GM19240 (cell line): ENCODE measurements at regions not wholly inside any gene's neighbourhood (a gene's known extent, or its start where the extent isn't known, plus 50 kb on each side); places are given as distances from the start of the nearest gene placed in this dataset.
"Not testable (repeated sequence)": the region's sequence is repeated elsewhere in the genome, so short reads cannot be mapped to it uniquely, and the experiment has no call there.

Source experiments
- DNase-seq: peaks from one replicate; pipeline ENCODE4 v3.0.0; 2011; ENCODE audit warnings: low spot score; ENCODE audit not compliant: insufficient read length

GRCh38 chr11:22444076-22444475, 105.9 kb downstream of the SLC17A6 start:
- no peak for DNase-seq

DNA sequence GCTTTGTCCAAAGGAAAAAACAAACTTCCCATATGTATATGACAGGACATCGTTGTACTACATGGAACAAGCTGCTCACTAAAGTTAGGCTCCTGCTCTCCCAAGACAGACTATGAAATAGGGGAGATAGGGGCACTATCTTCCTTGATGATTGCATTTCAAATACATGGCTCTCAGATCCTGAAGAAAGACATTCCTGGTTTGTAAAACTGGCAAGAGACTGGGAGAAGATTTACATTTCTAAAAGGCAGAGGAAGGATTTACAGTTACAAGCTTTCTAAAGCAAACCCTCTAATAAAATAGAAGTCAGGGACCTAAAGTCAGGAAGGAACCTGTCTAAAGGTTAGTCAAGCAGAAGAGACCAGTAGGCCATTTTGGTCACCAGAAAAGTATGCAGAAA, 103.7 kb downstream of the SLC17A6 start:
- DNase-seq: no peak

- not testable (repeated sequence) for DNase-seq
These were observed 97.4 kb downstream of the SLC17A6 start for GRCh38 chr11:22435582-22435981.

GRCh38 chr11:22433517-22433916, 95.3 kb downstream of the SLC17A6 start:
- no peak for DNase-seq

GRCh38 chr11:22433094-22433455, 94.9 kb downstream of the SLC17A6 start:
- DNase-seq: no peak

- no peak for DNase-seq
These were observed 94.3 kb downstream of the SLC17A6 start for GRCh38 chr11:22432291-22433093.

- DNase-seq: no peak
These were observed 92.9 kb downstream of the SLC17A6 start for GRCh38 chr11:22431106-22431505.

DNA sequence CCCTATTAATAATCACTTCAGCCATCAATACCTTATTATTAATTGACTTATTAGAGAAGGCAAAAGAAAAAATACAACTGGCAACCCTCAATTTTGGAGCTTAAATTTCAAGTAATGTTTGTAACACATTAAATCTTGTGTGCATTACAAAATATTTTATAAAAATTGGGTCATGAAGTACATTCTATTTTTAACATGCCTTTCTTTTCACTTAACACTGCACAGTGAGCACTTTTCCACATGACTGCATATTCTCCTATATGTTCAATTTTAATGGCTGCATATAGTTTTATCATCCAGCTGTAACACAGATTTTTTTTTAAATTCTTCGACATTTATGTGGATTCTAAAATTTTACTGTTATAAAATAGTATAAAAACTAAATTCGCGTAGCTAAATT, 92.5 kb downstream of the SLC17A6 start:
- DNase-seq: no peak

DNA sequence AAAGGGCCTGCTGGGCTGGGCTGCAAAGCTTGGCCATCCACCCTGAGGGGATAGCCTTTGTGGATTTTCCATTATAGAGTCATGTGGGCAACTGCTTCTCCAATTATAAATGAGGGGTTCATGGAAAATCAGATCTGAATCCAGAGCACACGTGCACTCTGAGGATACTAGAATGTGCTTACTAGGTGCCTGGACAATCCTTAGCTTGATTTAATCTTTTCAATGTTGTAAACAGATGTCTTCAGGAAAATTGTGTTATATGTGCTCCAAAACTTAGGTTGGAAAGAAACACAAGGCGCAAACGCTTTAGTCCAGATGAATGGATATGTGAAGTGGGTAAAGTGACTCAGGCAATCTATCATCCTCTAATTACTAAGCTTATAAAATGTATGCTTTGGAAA, 92.0 kb downstream of the SLC17A6 start:
- no peak for DNase-seq
